Activated CD4-positive, alpha-beta T cell treated with anti-CD3 and anti-CD28 coated beads, Interleukin-2, Interleukin-6, amounts not matched to agents 100 ng/mL and 50 ng/mL, durations not matched to agents 16 hours and 8 hours (primary cell): ENCODE measurements at regions not wholly inside any gene's neighbourhood (a gene's known extent, or its start where the extent isn't known, plus 50 kb on each side); places are given as distances from the start of the nearest gene placed in this dataset.
A peak's percentile ranks its signal among the peaks of the same experiment; 100 is the strongest.
"Not testable (repeated sequence)": the region's sequence is repeated elsewhere in the genome, so short reads cannot be mapped to it uniquely, and the experiment has no call there.

Source experiments
- DNase-seq: peaks from one replicate; pipeline ENCODE4 v3.0.0-alpha.2; 2020

DNA sequence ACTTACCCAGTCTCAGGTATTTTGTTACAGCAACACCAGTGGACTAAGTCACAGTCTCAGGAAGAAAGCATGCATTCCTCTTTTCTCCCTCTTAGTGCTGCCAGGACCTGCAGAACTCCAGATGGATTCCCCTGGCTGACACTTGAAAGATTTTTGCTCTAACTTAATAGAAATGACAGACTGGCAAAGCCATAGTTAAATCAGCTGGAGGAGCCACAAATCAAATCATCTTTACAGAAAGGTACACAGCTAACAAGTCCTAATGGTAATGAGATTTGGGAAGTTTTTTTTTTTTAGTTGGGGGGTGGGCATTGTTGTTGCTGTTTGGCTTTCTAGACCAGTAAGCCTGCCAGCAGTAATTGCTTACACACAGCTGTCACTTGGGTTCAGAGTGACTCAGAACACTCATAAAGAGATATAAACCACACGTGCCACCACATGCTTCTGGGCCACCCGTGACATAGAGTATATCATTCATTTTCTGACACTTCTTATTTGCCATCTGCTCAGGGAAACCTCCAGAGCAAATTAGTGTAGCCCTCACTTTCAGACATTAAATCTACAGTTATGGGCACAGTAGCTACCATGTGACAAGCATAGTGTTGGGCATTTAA, 72.4 kb downstream of the FH start:
- peak; percentile 3 for DNase-seq

DNA sequence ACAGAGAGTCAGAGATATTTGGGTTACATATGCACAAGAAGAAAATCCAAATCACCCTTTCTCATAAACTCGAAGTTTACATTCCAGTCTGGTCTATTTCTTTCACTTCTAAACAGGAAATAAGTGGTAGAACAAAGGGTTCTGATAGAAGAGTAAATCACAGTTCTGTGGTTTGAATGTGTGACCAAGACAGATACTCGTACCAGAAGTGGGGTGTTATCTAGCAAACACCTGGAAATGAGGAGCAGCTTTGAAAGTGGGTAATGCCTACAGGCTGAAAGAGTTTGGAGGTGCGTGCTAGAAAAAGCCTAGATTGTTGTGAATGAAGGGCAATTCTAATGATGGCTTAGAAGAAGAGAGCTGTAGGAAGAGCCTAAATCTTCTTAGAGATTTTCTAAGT, 74.7 kb downstream of the FH start:
- DNase-seq = no peak

DNA sequence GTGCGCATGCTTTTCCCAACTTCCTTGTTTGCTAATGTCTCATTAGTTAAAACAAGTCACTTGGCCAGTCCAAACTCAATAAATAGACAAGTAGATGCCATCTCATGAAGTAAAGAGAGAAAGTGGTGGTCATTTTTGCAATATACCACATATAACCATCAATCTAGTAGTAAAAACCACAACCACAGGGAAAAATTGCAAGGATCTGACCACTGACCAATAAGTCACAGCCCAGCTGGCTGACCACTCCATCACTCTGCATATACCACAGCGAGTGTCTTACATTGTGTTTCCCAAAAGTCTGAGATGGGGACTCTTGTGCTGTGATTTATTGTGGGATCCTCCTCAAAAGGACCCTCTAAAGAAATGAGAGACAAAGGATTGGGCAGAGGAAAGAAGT, 76.0 kb downstream of the FH start:
- DNase-seq = no peak

DNA sequence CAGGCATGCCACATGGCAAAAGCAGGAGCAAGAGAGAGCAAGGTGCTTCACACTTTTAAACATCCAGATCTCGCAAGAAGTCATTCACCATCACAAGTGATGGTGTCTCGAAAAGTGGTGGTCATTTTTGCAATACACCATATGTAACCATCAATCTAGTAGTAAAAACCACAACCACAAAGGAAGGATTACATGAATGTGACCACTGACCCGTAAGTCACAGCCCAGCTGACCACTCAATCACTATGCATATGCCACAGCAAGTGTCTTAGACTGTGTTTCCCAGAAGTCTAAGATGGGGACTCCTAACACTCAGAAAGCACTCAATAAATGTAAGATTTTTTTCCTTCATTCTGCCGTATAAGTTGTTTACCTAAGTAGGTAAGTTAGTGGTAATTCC, 76.9 kb downstream of the FH start:
- no peak for DNase-seq

DNA sequence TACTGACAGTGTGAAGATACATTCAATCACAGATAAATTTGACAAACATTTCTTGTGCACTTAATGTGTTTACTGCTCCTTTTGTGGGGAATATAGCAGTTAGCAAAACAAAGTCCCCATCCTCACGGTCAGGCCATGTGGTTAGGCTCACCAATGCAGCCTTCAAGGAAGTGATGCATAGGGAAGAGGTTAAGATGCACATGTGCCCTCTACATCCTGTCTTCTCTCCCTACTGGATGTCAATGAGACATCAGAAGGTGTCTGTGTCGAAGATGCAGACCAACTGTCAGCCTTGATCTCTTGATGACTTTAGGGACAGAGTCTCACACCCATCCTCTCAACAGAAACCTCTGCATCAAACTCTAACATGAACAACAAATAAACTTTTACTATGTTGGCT, 78.7 kb downstream of the FH start:
- no peak for DNase-seq

DNA sequence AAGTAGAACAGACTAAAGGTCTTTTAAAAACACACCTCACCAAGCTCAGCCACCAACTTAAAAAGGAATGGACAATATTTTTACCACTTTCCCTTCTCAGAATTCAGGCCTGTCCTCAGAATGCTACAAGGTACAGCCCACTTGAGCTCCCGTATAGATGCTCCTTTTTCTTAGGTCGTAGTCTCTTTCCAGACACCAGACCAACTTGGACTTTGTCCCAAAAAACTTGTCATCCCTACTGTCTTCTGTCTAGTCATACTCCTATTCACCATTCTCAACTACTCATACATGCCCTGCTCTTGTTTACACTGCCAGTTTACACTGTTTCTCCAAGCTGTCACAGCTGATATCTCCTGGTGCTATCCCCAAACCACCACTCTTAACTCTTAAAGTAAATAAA, 80.9 kb downstream of the FH start:
- not testable (repeated sequence) for DNase-seq

DNA sequence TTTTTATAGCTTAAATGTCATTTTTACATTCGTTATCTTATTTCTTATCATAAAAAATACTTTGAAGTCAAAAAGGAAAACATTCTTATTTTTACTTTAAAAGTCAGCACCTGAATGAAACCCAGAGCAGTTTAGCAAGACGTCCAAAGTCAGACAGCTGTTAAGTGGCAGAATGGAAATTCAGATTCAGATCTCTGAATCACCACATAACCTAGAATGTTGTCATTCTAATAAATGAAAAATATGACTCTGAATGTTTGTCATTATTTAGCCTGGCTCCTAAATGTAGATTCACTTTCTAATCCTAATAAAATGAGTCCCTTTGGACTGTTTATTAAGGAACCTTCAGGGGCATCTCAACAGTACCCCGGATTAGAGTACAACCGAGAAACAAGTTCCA, 75.2 kb upstream of the RGS7 start:
- DNase-seq = no peak

DNA sequence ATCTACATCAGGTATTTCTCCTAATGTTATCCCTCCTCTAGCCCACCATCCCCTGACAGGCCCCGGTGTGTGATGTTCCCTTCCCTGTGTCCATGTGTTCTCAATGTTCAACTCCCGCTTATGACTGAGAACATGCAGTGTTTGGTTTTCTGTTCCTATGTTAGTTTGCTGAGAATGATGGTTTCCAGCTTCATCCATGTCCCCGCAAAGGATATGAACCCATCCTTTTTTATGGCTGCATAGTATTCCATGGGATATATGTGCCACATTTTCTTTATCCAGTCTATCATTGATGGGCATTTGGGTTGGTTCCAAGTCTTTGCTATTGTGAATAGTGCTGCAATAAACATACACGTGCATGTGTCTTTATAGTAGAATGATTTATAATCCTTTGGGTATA, 68.1 kb upstream of the RGS7 start:
- DNase-seq = not testable (repeated sequence)

DNA sequence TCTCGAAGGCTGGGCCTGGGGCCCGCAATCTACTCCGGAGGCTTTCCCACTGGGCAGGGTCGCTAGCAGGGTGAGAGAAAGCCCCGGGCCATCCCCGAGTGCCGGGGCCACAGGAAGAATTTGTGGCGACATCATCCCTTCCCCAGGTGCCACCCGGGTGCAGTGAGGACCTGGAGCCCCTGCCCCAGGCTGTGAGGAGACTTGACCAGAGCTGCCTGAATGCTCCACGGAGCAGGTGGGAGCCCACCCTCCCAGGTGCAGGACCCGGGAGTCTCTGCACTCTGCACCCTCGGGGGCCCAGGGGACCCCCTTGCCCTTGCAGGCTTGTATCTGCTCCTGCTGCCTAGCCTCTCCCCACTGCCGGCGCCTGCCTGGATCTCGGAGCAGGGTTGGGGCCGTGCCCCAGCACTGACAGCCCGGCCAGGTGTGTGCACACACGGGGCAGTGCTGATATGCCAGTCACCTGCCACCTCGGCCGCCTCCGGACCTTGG, 67.5 kb upstream of the RGS7 start:
- DNase-seq = no peak

DNA sequence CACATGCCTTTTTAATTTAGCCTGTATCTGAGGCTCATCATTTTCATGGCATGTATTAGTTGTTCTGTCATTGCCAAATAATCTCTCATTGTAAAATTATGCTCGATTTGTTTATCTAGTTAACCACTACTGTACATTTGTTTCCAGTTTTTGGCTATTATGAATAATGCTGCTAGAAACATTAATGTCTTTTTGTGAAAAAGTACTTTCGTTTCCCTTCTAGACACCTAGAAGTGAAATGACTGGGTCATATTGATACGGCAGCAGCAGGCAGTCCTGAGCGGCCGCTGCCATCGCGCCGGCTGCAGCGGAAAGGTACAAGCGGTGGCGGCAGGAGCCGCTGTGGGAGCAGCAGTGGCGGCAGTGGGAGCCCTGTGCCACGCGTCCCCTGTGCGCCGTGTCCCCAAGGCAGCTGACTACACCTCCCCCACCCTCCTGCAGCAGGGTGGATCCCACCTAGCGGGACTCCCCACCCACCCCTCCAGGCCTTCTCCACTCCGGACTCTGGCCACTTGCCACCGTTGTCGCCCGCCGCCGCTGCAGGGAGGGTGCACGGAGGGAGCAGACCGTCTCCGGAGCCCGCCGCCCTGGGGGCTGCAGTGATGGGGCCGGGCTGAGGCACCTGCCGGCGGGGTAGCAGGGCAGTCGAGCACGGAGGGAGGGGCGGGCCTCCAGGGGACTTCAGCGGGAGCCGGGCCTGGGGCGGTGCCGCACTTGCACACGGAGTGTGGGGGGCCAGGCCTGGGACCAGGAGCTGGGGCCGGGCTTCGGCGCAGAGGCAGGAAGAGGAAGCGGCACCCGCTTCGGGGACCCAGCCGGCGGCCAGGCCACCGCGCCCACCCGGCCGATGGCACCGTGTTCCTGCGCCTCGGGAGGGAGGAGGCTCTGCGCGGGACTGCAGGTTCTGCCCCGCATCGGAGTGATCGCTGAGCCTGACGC, 66.8 kb upstream of the RGS7 start:
- DNase-seq = peak; percentile 45

DNA sequence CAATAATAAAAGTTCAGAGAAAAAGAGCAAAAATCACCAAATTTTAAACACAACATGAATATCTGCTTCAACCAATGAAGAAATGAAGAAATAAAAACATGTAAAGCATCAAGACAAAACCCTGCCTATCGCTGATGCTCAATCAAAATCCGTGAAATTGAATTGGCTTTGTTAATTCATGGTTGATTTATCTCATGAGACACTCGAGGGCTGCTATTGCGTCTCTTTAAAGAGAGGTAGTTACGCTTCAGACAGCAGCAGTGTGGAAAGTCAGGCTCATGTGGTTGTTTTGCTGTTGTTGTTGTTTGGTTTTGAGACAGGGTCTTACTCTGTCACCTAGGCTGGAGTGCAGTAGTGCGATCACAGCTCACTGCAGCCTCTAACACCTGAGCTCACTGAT, 65.5 kb upstream of the RGS7 start:
- no peak for DNase-seq

DNA sequence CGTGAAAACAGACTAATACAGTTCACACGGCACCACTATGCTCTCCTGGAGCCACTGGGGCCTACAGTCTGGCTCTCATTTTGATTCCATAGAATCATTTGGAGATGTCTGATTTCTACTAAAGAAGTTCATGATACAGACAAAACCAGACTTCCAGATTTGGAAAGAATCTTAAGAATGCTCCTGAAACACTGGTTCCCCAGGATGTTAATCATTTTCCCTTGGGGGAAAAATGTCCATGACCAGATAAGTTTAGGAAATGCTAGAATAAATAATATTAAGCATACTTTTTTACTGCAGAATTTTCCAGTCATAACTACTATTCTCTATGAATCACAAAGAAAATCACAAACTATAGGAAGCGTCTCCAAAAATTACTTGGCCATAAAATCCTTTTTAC, 63.0 kb upstream of the RGS7 start:
- no peak for DNase-seq

DNA sequence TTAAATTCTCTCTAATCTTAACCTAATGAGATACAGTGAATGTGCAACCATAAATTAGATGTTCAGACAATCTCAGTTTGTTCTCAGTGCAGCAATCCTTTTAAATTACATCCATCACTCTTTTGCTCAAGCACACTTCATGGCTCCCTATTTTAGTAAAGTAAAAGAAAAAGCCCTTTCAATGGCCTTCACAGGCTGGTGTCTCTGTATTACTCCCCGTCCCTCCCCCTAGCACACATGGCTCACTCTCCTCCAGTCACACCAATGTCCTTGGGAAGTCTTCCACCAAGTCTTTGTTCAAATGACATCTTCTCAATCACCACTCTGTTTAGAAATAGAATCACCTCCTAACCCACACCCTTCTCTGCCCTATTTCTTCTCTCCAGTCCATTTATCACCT, 60.3 kb upstream of the RGS7 start:
- no peak for DNase-seq

DNA sequence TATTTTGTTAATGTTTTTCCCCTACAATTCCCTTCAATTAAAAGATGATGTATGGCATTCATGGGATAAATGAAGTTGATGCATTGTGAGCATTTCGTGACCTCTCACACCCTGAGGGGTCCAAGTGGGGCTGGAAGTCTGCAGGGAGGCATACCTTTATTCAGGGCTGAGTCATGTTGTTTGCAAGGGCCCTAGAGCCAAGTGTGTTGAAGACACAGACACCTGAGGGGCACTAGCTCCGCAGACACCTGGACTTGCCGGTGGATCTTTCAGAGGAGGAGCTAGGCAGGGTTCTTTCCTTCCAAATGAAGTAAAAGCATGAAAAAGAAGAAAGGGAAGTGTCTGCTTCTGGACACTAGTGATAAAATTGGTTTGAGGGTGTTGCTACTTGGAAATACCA, 57.0 kb upstream of the RGS7 start:
- DNase-seq = no peak

DNA sequence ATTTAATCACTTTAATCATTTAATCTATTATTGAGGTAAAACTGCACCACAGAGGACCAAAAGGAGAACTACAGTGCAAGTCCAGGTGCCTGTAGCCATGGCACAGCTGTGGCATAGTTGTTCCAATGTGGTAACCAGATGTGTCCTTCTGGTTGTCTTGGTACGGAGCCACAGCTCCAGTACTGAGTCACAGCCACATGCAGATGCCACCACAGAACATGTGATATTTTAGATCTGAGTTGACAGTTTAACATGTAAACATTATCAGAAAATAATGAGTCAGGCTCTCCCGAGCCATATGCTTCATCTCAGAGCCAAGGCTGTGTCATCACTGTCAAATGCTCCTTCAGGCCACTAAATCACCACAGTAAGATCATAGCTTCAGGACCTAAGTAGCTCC, 56.4 kb upstream of the RGS7 start:
- peak; percentile 46 for DNase-seq

DNA sequence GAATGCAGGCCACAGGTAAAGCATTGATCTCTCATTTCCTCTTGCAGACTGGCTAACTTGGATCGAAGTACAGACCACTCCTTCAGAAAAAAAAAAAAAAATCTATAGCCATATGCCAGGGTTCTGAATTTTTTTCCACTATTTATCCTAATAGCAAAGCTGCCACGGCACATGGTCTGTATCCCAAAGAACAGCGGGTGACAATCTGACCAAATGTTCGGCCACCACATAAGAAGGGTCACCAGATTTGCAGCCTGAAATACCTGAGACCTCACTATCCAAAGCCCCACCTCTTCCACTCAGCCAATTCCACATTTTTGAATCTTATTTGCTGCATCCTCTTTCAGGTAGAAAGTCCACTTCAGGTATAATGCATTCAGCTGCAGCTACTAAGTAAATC, 55.6 kb upstream of the RGS7 start:
- no peak for DNase-seq

DNA sequence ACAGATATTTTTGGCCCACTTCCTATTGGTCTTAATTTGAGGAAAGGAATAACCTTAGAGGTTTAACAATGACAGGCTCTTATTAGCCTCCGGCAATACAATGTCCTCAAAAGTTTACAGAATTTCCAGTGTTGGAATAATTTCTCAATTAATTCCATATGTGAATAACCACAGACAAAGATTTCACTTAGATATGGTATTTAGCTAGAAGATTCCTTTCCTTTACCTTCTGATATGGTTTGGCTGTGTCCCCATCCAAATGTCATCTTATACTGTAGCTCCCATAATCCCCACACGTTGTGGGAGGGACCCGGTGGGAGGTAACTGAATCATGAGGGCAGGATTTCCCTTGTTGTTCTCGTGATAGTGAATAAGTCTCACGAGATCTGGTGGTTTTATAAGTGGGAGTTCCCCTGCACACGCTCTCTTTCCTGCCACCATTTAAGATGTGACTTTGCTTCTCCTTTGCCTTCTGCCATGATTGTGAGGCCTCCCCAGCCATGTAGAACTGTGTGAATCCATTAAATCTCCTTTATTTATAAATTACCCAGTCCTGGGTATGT, 54.9 kb upstream of the RGS7 start:
- no peak for DNase-seq

DNA sequence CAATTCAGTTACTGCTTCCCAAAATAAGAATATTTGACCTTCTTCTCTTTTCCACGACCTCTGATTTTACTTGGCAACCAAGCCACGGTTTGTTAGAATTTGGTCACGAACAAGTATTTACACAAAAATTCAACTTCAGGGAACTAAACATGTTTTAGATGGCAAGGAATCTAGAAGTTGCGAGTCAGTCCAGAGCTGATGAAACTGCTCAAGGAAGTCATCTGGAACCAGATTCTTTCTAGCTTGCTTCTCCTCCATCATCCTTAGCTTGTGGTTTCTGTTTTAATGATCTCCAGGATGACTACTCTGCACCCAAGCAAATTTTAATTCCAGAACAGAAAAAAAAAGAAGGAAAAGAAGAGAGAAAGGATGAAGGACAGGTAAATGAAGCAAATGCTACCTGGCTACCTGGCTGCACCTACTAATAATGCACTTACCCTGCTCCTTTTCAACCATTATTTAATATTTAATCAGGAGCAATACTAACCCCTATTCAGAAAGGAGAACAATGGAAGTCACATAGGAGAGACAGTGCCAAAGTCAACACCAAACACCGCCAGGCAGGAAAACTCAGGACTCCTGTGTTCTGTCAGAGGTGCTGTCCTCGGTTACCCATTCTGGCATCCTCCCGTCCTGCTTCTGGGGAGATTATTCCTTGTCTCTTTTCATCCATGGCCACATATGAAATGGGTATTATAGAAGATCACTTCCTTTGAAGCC, 54.2 kb upstream of the RGS7 start:
- DNase-seq = no peak

DNA sequence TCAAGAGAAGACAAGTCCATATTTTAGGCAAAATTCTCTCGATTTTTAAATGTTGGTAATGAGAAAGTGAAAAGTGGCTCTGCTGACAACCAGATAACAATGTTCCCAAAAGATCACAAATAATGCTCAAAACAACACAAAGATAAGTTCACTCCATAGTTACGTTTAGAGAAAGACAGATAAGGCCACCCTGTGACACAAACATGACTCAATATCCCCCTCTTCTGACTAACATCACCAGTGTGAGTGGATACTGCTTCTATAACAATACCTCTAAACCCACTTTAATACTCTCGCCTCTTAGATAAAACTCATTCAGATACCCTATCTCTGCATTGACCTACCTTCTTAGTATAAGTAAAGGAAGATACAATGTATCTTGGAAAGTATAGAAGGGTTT, 51.2 kb upstream of the RGS7 start:
- no peak for DNase-seq
